HFF-Myc (cell line): ENCODE measurements at regions not wholly inside any gene's neighbourhood (a gene's known extent, or its start where the extent isn't known, plus 50 kb on each side); places are given as distances from the start of the nearest gene placed in this dataset.
"Not testable (repeated sequence)": the region's sequence is repeated elsewhere in the genome, so short reads cannot be mapped to it uniquely, and the experiment has no call there.

Experiments
- DNase-seq: peaks from one replicate; pipeline ENCODE4 v3.0.0-alpha.2; 2011; ENCODE audit warnings: low read depth; ENCODE audit errors: extremely low read depth
- H3K4me3 ChIP-seq: replicated peaks from 2 replicates; pipeline ENCODE4 v1.5.1; 2011; ENCODE audit warnings: low read depth, mild to moderate bottlenecking, control low read depth, low read length
- TF ChIP-seq, protein P1 (sequence below): IDR thresholded peaks from 2 replicates; pipeline ENCODE4 v1.5.1; 2012; ENCODE audit warnings: mild to moderate bottlenecking, low read depth, low read length, control low read depth; ENCODE audit errors: missing control alignments

DNA sequence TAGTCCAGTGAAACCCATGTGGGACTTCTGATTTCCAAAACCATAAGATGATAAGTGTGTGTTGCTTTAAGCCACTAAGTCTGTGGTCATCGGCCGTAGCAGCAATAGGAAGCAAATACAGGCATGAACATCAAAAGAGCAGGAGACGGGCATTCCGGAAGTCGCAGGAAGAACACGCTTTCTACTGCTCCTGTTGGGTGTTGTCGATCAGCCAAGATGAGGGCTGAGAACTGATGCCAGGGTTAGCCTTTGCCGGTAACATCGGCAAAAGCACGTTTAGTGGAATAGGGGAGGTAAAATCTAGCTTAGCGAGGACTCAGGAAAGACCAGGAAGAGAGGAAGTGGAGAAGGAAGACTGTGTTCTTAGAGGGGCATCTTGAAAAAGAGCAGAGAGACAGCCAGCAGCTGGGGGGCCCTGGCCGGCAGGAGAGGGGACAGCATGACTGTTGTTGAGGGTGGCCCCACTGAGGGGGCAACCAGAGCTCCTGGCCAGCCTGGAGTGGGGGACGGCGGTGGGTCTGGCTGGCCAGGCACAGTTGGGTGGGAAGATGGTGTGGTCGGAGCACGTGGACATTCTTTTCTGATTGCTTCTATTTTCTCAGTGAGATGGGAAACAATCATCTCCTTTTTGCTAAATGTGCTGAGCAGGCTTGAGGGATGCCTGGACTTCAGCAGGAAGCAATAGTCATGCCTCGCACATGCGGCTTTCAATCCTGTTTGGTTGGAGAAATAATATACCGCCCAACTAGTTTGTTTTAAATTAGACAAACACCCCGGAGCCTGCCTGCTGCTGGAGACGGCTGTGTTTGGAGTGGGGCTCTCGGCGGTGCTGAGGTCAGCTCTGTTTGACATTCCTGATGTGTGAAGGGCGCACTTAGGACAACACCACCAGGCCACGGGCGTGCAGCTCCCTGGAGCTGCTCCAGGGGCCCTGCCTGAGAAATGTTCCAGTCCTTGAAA lies 109.9 kb downstream of the METRNL start:
- peak; percentile 63 for DNase-seq
- TF ChIP-seq, protein P1, sequence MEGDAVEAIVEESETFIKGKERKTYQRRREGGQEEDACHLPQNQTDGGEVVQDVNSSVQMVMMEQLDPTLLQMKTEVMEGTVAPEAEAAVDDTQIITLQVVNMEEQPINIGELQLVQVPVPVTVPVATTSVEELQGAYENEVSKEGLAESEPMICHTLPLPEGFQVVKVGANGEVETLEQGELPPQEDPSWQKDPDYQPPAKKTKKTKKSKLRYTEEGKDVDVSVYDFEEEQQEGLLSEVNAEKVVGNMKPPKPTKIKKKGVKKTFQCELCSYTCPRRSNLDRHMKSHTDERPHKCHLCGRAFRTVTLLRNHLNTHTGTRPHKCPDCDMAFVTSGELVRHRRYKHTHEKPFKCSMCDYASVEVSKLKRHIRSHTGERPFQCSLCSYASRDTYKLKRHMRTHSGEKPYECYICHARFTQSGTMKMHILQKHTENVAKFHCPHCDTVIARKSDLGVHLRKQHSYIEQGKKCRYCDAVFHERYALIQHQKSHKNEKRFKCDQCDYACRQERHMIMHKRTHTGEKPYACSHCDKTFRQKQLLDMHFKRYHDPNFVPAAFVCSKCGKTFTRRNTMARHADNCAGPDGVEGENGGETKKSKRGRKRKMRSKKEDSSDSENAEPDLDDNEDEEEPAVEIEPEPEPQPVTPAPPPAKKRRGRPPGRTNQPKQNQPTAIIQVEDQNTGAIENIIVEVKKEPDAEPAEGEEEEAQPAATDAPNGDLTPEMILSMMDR = no peak
- H3K4me3 ChIP-seq = no peak overlapping the region

- no peak for DNase-seq
- no peak overlapping the region for H3K4me3 ChIP-seq
- TF ChIP-seq, protein P1 = no peak
Measured at GRCh38 chr17:83190004-83190385, 110.6 kb downstream of the METRNL start.

- TF ChIP-seq, protein P1 = no peak
- no peak overlapping the region for H3K4me3 ChIP-seq
- DNase-seq = no peak
Measured at GRCh38 chr17:83190601-83191387, 111.4 kb downstream of the METRNL start.

- no peak for DNase-seq
- TF ChIP-seq, protein P1 = no peak
- H3K4me3 ChIP-seq = no peak overlapping the region
Measured at GRCh38 chr17:83191388-83192160, 112.2 kb downstream of the METRNL start.

DNA sequence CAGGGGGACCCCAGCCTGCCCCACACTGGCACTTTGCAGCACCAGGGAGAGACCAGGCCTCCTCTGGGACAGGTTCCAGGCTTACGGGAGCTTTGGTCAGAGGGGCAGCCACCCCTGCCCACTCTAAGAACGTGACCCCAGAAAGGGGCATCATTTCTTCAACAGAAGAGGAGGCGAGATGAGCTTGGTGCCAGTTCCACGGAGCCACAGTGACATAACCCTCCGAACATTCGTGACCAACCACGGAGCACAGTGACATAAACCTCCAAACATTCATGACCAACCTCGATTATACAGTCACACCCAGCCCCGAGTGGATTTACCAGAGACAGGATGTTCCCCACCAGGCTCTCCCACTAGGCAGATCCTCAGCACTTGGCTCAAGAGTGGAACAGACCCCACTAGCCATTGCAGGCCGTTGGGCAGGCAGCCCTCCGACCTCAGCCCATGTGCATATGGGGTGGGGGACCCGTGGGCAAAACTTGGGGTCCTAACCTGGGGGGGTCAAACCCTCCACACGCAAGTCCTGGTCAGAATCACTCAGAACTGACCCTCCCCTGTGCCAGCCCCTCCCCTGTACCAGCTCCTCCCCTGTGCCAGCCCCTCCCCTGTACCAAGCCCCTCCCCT lies 112.9 kb downstream of the METRNL start:
- TF ChIP-seq, protein P1 = no peak
- DNase-seq = no peak
- H3K4me3 ChIP-seq = no peak overlapping the region

DNA sequence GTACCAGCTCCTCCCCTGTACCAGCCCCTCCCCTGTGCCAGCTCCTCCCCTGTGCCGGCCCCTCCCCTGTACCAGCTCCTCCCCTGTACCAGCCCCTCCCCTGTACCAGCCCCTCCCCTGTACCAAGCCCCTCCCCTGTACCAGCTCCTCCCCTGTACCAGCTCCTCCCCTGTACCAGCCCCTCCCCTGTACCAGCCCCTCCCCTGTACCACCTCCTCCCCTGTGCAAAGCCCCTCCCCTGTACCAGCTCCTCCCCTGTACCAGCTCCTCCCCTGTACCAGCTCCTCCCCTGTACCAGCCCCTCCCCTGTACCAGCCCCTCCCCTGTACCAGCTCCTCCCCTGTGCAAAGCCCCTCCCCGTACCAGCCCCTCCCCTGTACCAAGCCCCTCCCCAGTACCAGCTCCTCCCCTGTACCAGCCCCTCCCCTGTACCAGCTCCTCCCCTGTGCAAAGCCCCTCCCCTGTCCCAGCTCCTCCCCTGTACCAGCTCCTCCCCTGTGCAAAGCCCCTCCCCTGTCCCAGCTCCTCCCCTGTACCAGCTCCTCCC lies 113.5 kb downstream of the METRNL start:
- DNase-seq = not testable (repeated sequence)

More for the DNA sequence above, 113.5 kb downstream of the METRNL start:
- not testable (repeated sequence) for H3K4me3 ChIP-seq
